Smooth muscle cell of the brain vasculature (primary cell): ENCODE measurements at regions not wholly inside any gene's neighbourhood (a gene's known extent, or its start where the extent isn't known, plus 50 kb on each side); places are given as distances from the start of the nearest gene placed in this dataset.

Source experiments
- DNase-seq: peaks from one replicate; pipeline ENCODE4 v3.0.0-alpha.2; 2012; ENCODE audit warnings: low read depth, low spot score

DNA sequence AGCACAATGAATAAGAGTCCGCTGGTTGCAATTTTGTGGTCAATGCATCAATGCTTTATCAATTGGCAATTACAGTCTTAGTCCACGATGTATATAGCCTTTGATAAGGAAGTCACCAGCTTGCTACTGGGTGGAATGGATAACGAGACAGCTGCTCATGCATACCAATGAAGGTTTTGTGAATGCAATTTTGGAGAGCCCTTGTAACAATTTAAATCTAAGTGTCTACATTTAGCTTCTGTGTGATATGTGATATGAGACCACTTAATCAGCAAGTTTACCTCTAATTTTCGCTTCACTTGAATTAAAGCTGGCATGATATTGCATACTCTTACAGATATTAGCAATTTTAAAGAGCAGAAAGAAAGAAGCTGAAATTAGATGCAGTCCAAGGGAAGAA, 543.9 kb downstream of the RNF144B start:
- DNase-seq = no peak

GRCh38 chr6:18958146-18958545, 571.0 kb downstream of the RNF144B start:
- DNase-seq = no peak

DNA sequence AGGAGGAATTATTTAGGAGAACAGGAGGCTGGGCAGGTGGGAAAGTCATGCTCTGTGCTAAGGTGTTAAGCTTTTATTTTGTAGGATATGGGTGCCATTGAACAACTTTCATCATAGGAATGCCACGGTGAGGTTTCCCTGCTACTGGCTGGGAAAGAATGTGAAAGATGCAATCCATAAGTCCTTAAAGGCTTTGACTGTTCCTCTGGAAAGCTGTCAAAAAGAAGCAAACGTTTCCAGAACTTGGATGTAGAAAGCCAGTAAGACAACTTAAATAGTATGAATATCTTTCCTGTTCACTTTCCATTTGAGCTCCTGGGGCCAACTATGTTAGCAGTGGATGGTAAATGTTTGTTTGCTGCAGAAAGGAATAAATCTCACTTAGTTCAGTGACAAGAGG, 574.4 kb downstream of the RNF144B start:
- DNase-seq = no peak

GRCh38 chr6:18962361-18962905, 575.3 kb downstream of the RNF144B start:
- DNase-seq = no peak

- no peak for DNase-seq
Measured at GRCh38 chr6:18963439-18963838, 576.3 kb downstream of the RNF144B start.

DNA sequence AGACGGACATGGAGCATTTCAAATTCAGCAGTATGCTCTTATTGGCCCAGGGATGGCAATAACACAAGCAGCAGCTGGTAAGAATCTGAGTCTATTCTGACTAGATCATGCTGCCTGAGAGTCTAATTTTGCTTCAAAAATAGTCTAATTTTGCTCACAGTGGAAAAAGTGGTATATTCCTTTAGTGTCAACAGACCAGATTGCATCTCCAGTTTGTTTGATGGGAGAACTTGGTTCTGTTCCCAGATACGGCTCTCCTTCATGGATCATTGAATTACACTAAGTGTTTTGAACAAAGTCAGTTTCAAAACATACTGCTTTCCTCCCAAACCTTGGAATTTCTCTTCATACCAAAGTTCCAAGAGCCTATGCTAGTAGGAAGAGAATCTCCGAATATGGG, 586.1 kb downstream of the RNF144B start:
- DNase-seq = no peak

- no peak for DNase-seq
Measured at GRCh38 chr6:18976091-18976490, 588.9 kb downstream of the RNF144B start.

- DNase-seq = no peak
Measured at GRCh38 chr6:18976966-18977365, 589.8 kb downstream of the RNF144B start.

DNA sequence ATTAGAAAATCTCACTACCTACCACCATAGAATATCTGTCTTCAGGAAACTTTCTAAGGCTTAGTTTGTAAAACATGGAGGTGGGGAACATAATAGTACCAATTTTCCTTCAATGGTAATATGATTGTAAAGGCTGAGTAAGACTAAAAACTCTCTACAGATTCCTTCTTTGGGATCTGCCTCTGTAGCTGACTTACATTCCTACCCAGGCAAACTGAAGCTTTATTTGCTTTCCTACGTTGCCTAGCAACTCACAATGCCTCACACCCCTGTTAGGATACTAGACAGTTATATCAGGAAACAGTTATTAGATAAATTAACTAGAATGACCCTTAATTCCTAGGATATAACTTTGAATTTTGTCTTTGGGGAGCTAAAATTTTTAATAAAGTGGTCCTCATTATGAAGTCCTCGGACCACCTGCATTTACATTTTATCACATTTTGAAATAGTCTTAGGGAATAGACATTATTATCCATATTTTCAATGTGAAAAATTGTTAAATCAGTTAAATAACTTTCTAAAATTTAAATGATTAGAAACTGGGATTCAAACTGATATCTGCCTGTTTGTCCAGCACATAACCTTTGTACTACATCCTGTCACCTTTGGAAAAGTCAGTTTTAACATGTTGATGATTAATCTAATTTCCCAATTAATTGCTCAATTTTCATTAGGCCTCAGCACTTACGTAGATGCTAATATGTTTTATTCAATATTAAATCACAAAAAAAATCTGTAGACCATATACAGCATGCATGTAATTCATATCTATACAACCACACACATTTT, 591.4 kb downstream of the RNF144B start:
- no peak for DNase-seq

GRCh38 chr6:18985061-18985460, 597.9 kb downstream of the RNF144B start:
- no peak for DNase-seq

DNA sequence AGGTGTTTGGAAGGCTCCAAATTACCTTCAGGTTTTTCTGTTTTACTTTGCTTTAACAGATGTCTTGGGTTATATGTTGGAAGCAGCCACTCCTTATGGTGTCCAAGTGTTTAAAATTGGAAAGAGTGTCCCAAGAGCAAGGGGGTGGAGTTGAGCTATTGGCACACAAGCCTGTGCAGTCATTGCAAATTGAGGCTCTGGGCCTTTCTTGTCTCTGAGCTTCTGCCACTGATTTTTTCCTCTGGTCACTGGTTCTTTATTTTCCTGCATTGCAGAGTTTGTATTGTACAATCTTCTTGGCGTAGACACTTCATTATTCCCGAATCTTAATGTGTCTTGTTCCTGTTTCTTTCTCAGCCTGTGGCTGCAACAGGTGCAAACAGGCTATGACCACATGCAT, 598.8 kb downstream of the RNF144B start:
- DNase-seq = no peak

DNA sequence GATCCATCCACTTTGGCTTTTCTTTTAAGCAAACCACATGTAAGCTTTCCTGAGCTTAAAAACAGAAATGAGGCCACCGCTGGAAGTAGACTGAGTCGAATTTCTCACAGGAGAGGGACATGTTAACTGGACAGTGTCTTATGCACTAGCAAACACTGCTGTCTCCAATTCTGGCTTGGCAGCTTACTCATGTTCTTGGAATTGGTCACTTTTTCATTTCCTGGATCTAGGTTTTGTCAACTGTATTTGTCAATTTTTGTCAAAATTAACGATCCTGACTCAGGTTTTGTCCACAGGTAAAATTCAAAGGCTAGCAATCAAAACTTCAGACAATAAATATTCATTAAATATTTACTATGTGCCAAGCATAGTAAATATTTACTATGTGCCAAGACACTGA, 601.5 kb downstream of the RNF144B start:
- DNase-seq = no peak

- no peak for DNase-seq
Measured at GRCh38 chr6:18990059-18990978, 603.2 kb downstream of the RNF144B start.

DNA sequence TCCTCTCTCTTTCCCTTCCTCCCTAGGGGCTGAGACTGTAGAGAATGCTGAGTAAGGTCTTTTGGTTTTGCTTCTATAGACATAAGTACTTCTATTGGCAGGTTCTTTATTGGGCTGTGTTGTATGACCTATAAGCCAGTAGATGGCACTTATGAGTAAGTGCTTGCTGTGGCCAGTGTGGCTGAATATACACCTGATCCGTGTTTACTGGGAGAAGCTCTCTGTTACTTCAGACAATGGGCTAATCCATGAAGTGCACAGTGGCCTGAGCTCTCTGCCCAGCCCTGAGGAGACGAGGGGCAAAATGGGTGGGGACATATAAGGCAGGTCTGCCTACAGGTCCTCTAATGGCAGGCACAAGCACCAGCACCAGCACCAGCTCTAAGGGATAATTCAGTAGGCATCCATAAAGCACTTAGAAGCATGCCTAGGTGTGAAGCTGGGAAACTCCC, 610.3 kb downstream of the RNF144B start:
- no peak for DNase-seq

GRCh38 chr6:19002976-19003560, 615.9 kb downstream of the RNF144B start:
- no peak for DNase-seq

DNA sequence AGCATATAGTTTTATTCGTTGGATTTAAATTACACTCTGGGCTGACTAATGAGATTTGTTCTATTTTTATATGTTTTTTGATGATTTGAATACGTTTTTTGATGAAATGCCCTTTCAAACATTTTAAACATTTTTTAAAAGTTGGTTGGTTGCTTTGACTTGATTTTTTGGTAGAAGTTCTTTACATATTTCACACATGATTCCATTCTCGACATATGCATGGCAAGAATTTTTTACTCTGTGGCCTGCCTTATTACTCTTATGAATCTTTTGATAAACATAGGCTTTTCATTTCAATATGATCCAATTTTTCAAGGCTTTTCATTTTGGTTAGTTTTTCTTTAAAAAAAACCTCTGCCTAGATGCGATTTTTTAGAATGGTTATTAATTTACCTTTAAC, 617.0 kb downstream of the RNF144B start:
- no peak for DNase-seq

DNA sequence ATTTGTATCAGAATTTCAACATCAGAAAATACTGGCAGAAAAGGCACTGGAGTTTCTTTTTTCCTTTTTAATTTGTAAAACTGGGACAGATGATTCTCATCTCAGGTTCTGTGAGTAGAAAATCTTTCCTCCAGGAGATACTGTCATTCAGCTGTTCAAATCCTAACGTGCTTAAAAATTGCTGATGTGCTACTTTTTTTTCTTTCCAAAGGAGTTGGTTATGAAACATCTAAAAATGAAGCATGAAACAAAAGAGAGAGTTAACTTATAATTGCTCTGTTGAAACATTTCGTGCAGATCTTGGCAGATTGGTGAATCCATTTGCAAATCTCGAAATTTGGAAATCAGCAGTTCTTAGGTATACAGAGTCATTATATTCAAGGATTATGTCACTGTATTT, 622.6 kb downstream of the RNF144B start:
- no peak for DNase-seq

- no peak for DNase-seq
Measured at GRCh38 chr6:19013026-19013705, 626.0 kb downstream of the RNF144B start.

DNA sequence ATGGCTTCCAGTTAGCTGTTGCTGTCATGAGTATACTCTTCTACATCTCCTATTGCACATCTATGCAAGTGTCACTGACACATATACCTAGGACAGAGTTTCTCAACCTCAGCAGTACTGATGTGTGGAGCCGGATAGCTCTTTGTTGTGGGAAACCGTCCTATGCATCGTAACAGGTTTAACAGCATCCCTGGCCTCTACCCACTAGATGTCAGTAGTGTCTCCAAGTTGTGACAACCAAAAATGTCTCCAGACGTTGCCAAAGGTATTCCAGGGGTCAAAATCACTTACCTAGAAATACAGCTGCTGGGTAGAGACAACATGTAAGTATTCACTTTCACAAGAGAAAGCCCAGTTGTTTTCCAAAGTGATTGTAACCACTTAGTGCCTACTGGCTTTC, 637.6 kb downstream of the RNF144B start:
- DNase-seq = no peak

DNA sequence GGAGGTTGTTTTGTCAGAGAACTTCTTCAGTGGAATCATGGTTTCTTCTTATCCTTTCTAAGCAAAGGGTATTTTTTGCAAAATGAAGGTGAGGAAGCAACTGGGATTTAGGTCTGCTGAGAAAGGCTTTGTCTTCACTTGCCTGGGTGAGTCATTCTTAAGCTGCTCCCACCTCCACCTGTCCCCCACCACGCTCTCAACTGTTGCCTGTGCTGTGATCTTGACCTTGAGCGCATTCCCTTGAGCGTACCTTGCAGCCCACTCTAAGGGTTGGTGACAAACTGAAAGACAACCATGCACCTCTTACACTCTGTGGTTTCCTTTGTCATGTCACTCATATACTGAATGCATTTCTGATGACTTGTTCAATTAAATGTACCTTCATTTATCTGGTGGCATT, 641.1 kb downstream of the RNF144B start:
- no peak for DNase-seq

DNA sequence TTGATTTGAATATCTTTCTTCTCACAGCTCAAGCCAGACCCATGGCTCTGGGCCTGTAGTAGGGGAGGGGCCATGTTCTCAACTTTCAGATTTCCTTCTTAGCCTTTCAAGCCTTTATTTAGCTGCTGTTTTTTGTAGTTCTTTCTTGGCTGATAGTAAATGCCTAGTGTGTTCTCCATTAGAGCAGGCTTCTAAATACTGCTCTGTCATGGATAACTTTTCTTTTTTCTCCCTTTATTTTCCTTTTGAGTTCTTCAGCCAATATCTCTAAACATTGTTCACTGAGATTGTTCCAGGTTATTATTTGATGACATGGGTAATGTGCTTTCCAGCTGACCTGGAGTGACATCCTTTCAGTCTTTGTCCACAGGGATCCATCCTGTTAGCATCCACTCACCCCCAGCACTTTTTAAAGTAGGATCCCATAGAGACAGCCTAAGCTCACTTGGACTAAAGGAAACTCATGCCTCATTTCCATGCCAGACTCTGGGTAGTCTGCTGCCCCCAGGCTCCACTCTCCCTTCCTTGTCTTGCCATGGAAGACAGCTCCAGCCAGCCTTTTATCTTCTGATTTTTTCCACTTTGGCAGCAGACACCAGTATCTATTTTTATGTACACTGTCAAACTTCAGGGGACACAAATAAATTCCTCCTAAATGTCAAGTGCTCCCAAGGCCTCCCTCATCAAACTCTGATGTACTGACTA, 645.6 kb downstream of the RNF144B start:
- DNase-seq = no peak
